SK-N-SH (cell line): ENCODE measurements at regions not wholly inside any gene's neighbourhood (a gene's known extent, or its start where the extent isn't known, plus 50 kb on each side); places are given as distances from the start of the nearest gene placed in this dataset.

Experiments used
- CTCF ChIA-PET: fragments of 300-600, 350-600 bp; formaldehyde crosslinking; extraction: SDS; loops from one replicate; lab custom pipeline; 2021; lab: Yijun Ruan, JAX
- POLR2A ChIA-PET: fragments of 350-600 bp; sonication (Branson Sonifier 250); formaldehyde crosslinking; extraction: SDS; loops from one replicate; lab custom pipeline; 2020; ENCODE audit warnings: antibody characterized with exemption, inconsistent platforms; lab: Yijun Ruan, JAX
- DNase-seq: peaks from one replicate; pipeline ENCODE4 v3.0.0; 2012
- H2AFZ ChIP-seq: fragments of 200-600 bp; sonication (generic); 2 replicates; pipeline ENCODE4 v1.8.1; 2016; ENCODE audit warnings: antibody characterized with exemption, mild to moderate bottlenecking, low read depth
- H3F3A ChIP-seq: fragments of 200-600 bp; sonication (generic); replicated peaks from 2 replicates; pipeline ENCODE3; 2016; ENCODE audit warnings: antibody characterized with exemption, mild to moderate bottlenecking; ENCODE audit not compliant: insufficient read depth
- H3K27ac ChIP-seq, 2 experiments: fragments of 200-500 bp in 1 of 2; fragments of 200-600 bp in 1 of 2; sonication (Bioruptor generic) in 1 of 2; sonication (generic), shearing (Covaris generic) in 1 of 2; 2 replicates each; pipeline versions ENCODE4 v1.5.1 to v1.6.1; 2014 to 2016; ENCODE audit warnings: low read depth in 2 of 2, inconsistent platforms in 1 of 2, low read length in 1 of 2, mild to moderate bottlenecking in 1 of 2, mixed read lengths in 1 of 2
- H3K27me3 ChIP-seq: fragments of 200-600 bp; sonication (generic), shearing (Covaris generic); 2 replicates; pipeline ENCODE4 v1.6.1; 2016; ENCODE audit warnings: mixed run types; ENCODE audit not compliant: insufficient read depth
- H3K36me3 ChIP-seq, 2 experiments: fragments of 200-500 bp in 1 of 2; fragments of 200-600 bp in 1 of 2; sonication (Bioruptor generic) in 1 of 2; sonication (generic) in 1 of 2; replicated peaks in 1 of 2; 2 replicates each; pipeline versions ENCODE3 to v1.5.1; 2014 to 2016; ENCODE audit warnings: low read length in 1 of 2, mild to moderate bottlenecking in 1 of 2; ENCODE audit not compliant: insufficient read depth in 2 of 2, control insufficient read depth in 1 of 2
- H3K4me1 ChIP-seq, 2 experiments: fragments of 200-500 bp in 1 of 2; fragments of 200-600 bp in 1 of 2; sonication (Bioruptor generic) in 1 of 2; sonication (generic), shearing (Covaris generic) in 1 of 2; 2 replicates each; pipeline versions ENCODE4 v1.5.1 to v1.6.1; 2014 to 2016; ENCODE audit warnings: low read depth in 1 of 2, low read length in 1 of 2, mixed run types in 1 of 2; ENCODE audit not compliant: insufficient read depth in 2 of 2, control insufficient read depth in 1 of 2
- H3K4me2 ChIP-seq: fragments of 200-600 bp; sonication (generic), shearing (Covaris generic); 2 replicates; pipeline ENCODE4 v1.6.1; 2017; ENCODE audit warnings: mixed run types
- H3K4me3 ChIP-seq, 2 experiments: fragments of 200-500 bp in 1 of 2; fragments of 200-600 bp in 1 of 2; sonication (Bioruptor generic) in 1 of 2; sonication (generic), shearing (Covaris generic) in 1 of 2; 2 replicates each; pipeline versions ENCODE4 v1.5.1 to v1.8.1; 2014 to 2016; ENCODE audit warnings: low read depth in 2 of 2, inconsistent platforms in 1 of 2, low read length in 1 of 2, mild to moderate bottlenecking in 1 of 2, mixed read lengths in 1 of 2, moderate library complexity in 1 of 2
- H3K79me2 ChIP-seq: fragments of 200-600 bp; sonication (generic); 2 replicates; pipeline ENCODE4 v1.8.1; 2017; ENCODE audit warnings: mild to moderate bottlenecking; ENCODE audit not compliant: insufficient read depth
- H3K9ac ChIP-seq: fragments of 200-600 bp; sonication (generic); 2 replicates; pipeline ENCODE4 v1.6.1; 2017; ENCODE audit warnings: mixed run types
- H3K9me2 ChIP-seq: fragments of 200-600 bp; sonication (generic); 2 replicates; pipeline ENCODE4 v1.6.1; 2017; ENCODE audit warnings: mixed run types
- H3K9me3 ChIP-seq: fragments of 200-600 bp; sonication (generic); 2 replicates; pipeline ENCODE4 v1.6.1; 2017; ENCODE audit warnings: mixed run types, mild to moderate bottlenecking, moderate library complexity
- H4K20me1 ChIP-seq: fragments of 200-600 bp; sonication (generic); 2 replicates; pipeline ENCODE4 v1.6.1; 2017; ENCODE audit warnings: mild to moderate bottlenecking, mixed run types; ENCODE audit not compliant: insufficient read depth
- CHD2 ChIP-seq: fragments of 150-350 bp; IDR thresholded peaks from 2 replicates; pipeline ENCODE4 v1.6.1; 2018; ENCODE audit warnings: low read length; ENCODE audit not compliant: partially characterized antibody
- ELF1 ChIP-seq: IDR thresholded peaks from 2 replicates; pipeline ENCODE4 v1.4.0; 2012
- EZH2phosphoT487 ChIP-seq: fragments of 200-600 bp; sonication (generic); IDR thresholded peaks from 2 replicates; pipeline ENCODE4 v1.6.1; 2017; ENCODE audit warnings: low read depth, mixed run types, mild to moderate bottlenecking, antibody characterized with exemption, moderate library complexity, borderline replicate concordance
- FOSL2 ChIP-seq: IDR thresholded peaks from 2 replicates; pipeline ENCODE4 v1.4.0; 2012; ENCODE audit warnings: low read depth, mild to moderate bottlenecking, moderate library complexity, borderline replicate concordance
- GABPA ChIP-seq: IDR thresholded peaks from 2 replicates; pipeline ENCODE4 v1.4.0; 2012; ENCODE audit warnings: low read depth, mild to moderate bottlenecking
- IRF3 ChIP-seq: fragments of 150-350 bp; IDR thresholded peaks from 2 replicates; pipeline ENCODE4 v1.6.1; 2016; ENCODE audit warnings: mild to moderate bottlenecking, low read depth, low read length
- JUND ChIP-seq: IDR thresholded peaks from 2 replicates; pipeline ENCODE4 v1.4.0; 2012
- POLR2AphosphoS5 ChIP-seq: IDR thresholded peaks from 2 replicates; pipeline ENCODE4 v1.6.1; 2012; ENCODE audit warnings: low read depth, low read length
- REST ChIP-seq: IDR thresholded peaks from 2 replicates; pipeline ENCODE4 v1.6.1; 2012; ENCODE audit warnings: mild to moderate bottlenecking, low read depth, low read length, moderate library complexity
- RFX5 ChIP-seq: IDR thresholded peaks from 2 replicates; pipeline ENCODE4 v1.6.1; 2012; ENCODE audit warnings: mild to moderate bottlenecking, improper control_type of control experiment, low read length
- RXRA ChIP-seq: IDR thresholded peaks from 2 replicates; pipeline ENCODE4 v1.4.0; 2012; ENCODE audit warnings: low read depth, mild to moderate bottlenecking, borderline replicate concordance
- TCF12 ChIP-seq: IDR thresholded peaks from 2 replicates; pipeline ENCODE4 v1.4.0; 2012
- TEAD4 ChIP-seq: IDR thresholded peaks from 2 replicates; pipeline ENCODE4 v1.4.0; 2012; ENCODE audit warnings: mild to moderate bottlenecking, borderline replicate concordance; ENCODE audit not compliant: insufficient read depth
- USF2 ChIP-seq: fragments of 150-350 bp; IDR thresholded peaks from 2 replicates; pipeline ENCODE4 v1.6.1; 2017; ENCODE audit warnings: antibody characterized with exemption, low read length, low read depth, borderline replicate concordance
- ZBTB33 ChIP-seq: IDR thresholded peaks from 2 replicates; pipeline ENCODE4 v1.4.0; 2012; ENCODE audit warnings: low read depth, borderline replicate concordance
- WGBS: methylation state at CpG from one replicate; pipeline ENCODE4 v1.1.6; 2017; ENCODE audit warnings: low lambda C conversion rate; 5-methylcytosine and 5-hydroxymethylcytosine counted together
- TF ChIP-seq, protein P1 (sequence below): IDR thresholded peaks from 2 replicates; pipeline ENCODE4 v1.4.0; 2012; ENCODE audit warnings: low read depth, borderline replicate concordance
- TF ChIP-seq, protein P2 (sequence below): IDR thresholded peaks from 2 replicates; pipeline ENCODE4 v1.4.0; 2012; ENCODE audit warnings: low read depth

DNA sequence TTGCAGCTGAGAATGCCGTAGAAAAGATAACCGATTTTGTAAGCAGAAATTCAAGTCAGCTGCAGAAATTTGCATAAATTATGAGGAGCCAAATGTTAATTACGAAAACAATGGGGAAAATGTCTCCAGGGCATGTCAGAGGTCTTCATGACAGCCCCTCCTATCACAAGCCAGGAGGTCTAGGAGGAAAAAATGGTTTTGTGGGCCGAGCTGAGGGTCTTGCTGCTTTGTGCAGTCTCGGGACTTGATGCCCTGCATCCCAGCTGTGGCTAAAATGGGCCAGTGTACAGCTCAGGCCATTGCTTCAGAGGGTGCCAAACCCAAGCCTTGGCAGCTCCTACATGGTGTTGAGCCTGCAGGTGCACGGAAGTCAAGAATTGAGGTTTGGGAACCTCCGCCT lies 131.2 kb upstream of the PDE3A start:
- no peak for TF ChIP-seq ZBTB33
- no peak for TF ChIP-seq CHD2
- no peak for TF ChIP-seq FOSL2
- TF ChIP-seq REST, result no peak
- TF ChIP-seq POLR2AphosphoS5, result no peak
- TF ChIP-seq RFX5, result no peak
- no peak for TF ChIP-seq TEAD4
- no peak for TF ChIP-seq TCF12
- no peak for TF ChIP-seq ELF1
- TF ChIP-seq, protein P1, sequence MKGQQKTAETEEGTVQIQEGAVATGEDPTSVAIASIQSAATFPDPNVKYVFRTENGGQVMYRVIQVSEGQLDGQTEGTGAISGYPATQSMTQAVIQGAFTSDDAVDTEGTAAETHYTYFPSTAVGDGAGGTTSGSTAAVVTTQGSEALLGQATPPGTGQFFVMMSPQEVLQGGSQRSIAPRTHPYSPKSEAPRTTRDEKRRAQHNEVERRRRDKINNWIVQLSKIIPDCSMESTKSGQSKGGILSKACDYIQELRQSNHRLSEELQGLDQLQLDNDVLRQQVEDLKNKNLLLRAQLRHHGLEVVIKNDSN, result no peak
- TF ChIP-seq EZH2phosphoT487, result no peak
- no peak for TF ChIP-seq JUND
- no peak for TF ChIP-seq GABPA
- no peak for TF ChIP-seq USF2
- TF ChIP-seq RXRA, result no peak
- no peak for TF ChIP-seq IRF3
- TF ChIP-seq, protein P2, sequence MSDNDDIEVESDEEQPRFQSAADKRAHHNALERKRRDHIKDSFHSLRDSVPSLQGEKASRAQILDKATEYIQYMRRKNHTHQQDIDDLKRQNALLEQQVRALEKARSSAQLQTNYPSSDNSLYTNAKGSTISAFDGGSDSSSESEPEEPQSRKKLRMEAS, result no peak
- H3K27me3 ChIP-seq, result no peaks in the 10 kb centered on the region
- H3K9me2 ChIP-seq, result no peaks in the 10 kb centered on the region
- no peak overlapping the region for H3K4me2 ChIP-seq
- ChIA-PET CTCF (interaction anchor here (0.7 kb wide), 1 partner anchor 275 kb away, joined by 3 read pairs; no protein-coding TSS in a partner anchor), POLR2A (no interaction called here)
- no peak overlapping the region for H2AFZ ChIP-seq
- WGBS, result 60% methylated on average over 7 of the region's 7 CpGs
- no peak overlapping the region for H3K9ac ChIP-seq
- no peak overlapping the region for H3K4me3 ChIP-seq
- no peaks in the 10 kb centered on the region for H3K4me1 ChIP-seq
- no peaks in the 10 kb centered on the region for H3K79me2 ChIP-seq
- DNase-seq, result no peak
- no peaks in the 10 kb centered on the region for H3F3A ChIP-seq
- H3K27ac ChIP-seq, result no peak overlapping the region
- no peaks in the 10 kb centered on the region for H4K20me1 ChIP-seq
- H3K36me3 ChIP-seq, result no peaks in the 10 kb centered on the region
- no peaks in the 10 kb centered on the region for H3K9me3 ChIP-seq
